NAMALWA (cell line): ENCODE measurements at regions not wholly inside any gene's neighbourhood (a gene's known extent, or its start where the extent isn't known, plus 50 kb on each side); places are given as distances from the start of the nearest gene placed in this dataset.
"Not testable (repeated sequence)": the region's sequence is repeated elsewhere in the genome, so short reads cannot be mapped to it uniquely, and the experiment has no call there.

Experiments
- DNase-seq: peaks from one replicate; pipeline ENCODE4 v3.0.0-alpha.2; 2015; ENCODE audit warnings: low spot score

GRCh38 chr13:95388420-95389079, 87.3 kb upstream of the ABCC4 start:
- DNase-seq: peak; percentile 35

GRCh38 chr13:95391362-95391761, 90.1 kb upstream of the ABCC4 start:
- no peak for DNase-seq

- DNase-seq: no peak
Measured at GRCh38 chr13:95391785-95392184, 90.5 kb upstream of the ABCC4 start.

- no peak for DNase-seq
Measured at GRCh38 chr13:95392597-95392996, 91.3 kb upstream of the ABCC4 start.

- DNase-seq: no peak
Measured at GRCh38 chr13:95403349-95404140, 102.3 kb upstream of the ABCC4 start.

GRCh38 chr13:95404141-95404882, 103.1 kb upstream of the ABCC4 start:
- DNase-seq: peak; percentile 90

GRCh38 chr13:95406176-95406575, 104.9 kb upstream of the ABCC4 start:
- no peak for DNase-seq

- no peak for DNase-seq
Measured at GRCh38 chr13:95411428-95412040, 110.3 kb upstream of the ABCC4 start.

- no peak for DNase-seq
Measured at GRCh38 chr13:95418946-95419345, 117.7 kb upstream of the ABCC4 start.

- DNase-seq: no peak
Measured at GRCh38 chr13:95420501-95420900, 119.2 kb upstream of the ABCC4 start.

- no peak for DNase-seq
Measured at GRCh38 chr13:95426631-95427030, 125.4 kb upstream of the ABCC4 start.

GRCh38 chr13:95430525-95430924, 122.0 kb upstream of the CLDN10 start:
- DNase-seq: not testable (repeated sequence)

- no peak for DNase-seq
Measured at GRCh38 chr13:95432141-95432540, 120.4 kb upstream of the CLDN10 start.

GRCh38 chr13:95433537-95433936, 119.0 kb upstream of the CLDN10 start:
- no peak for DNase-seq

GRCh38 chr13:95434111-95434510, 118.4 kb upstream of the CLDN10 start:
- DNase-seq: no peak

GRCh38 chr13:95437561-95437960, 115.0 kb upstream of the CLDN10 start:
- DNase-seq: no peak

- no peak for DNase-seq
Measured at GRCh38 chr13:95438297-95438696, 114.2 kb upstream of the CLDN10 start.

GRCh38 chr13:95440441-95441088, 112.0 kb upstream of the CLDN10 start:
- no peak for DNase-seq

GRCh38 chr13:95441326-95441725, 111.2 kb upstream of the CLDN10 start:
- no peak for DNase-seq

GRCh38 chr13:95444006-95444730, 108.4 kb upstream of the CLDN10 start:
- no peak for DNase-seq

- no peak for DNase-seq
Measured at GRCh38 chr13:95445131-95445530, 107.4 kb upstream of the CLDN10 start.
